ENCODE measurements at regions not wholly inside any gene's neighbourhood (a gene's known extent, or its start where the extent isn't known, plus 50 kb on each side); places are given as distances from the start of the nearest gene placed in this dataset.

GRCh38 chr1:87202922-87203655, 125.6 kb upstream of the LMO4 start:
- Histone ChIP-seq H3K27ac (no peak overlapping the region), H3K27me3 (peaks cover 0 to 7% (median 0%) of the 10 kb centered on the region in 7 donors), H3K4me3 (peak overlapping the region in 1 of 10 donors; percentile 5), H3K9me3 (no peaks in the 10 kb centered on the region), H3K36me3 (no peaks in the 10 kb centered on the region), H3K4me1 (peaks cover 0 to 4% (median 0%) of the 10 kb centered on the region in 9 donors)
- DNase-seq (no peak), ATAC-seq (no peak)
- no peak for TF ChIP-seq CTCF (IDR thresholded peaks at IDR 0.05)
- intact Hi-C loops (cut with DNase I): no loop called here
- WGBS, 2 donors: 74 to 80% methylated on average over 16 of the region's 16 CpGs

DNA sequence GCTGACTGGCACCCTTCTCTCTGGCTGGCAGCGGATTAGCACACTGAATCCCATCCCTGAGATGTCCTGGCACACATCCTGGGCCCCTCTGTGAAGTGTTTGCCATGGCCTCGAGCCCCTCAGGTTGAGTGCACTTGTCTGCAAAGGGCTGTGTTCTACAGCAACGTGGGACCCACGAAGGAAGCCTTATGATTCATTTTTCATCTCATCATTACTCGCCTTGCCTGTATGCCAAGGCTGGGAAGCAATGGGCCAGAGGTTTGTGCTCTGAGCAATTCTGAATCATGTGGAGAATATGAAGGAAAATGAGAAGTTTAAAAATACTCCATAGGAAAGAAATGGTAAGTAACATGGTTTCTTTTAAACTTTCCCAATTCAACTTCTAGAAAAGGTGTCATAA, 124.8 kb upstream of the LMO4 start:
- Histone ChIP-seq H3K4me3 (no peak overlapping the region), H3K27me3 (peaks cover 0 to 7% (median 0%) of the 10 kb centered on the region in 7 donors), H3K4me1 (peaks cover 0 to 4% (median 0%) of the 10 kb centered on the region in 9 donors), H3K27ac (no peak overlapping the region), H3K9me3 (no peaks in the 10 kb centered on the region), H3K36me3 (no peaks in the 10 kb centered on the region)
- TF ChIP-seq CTCF (IDR thresholded peaks at IDR 0.05): no peak
- 67 to 81% methylated on average over 5 of the region's 5 CpGs for WGBS, 2 donors
- ATAC-seq (peak in 1 of 8 donors; percentile 42), DNase-seq (no peak)
- intact Hi-C loops (cut with DNase I): no loop called here

DNA sequence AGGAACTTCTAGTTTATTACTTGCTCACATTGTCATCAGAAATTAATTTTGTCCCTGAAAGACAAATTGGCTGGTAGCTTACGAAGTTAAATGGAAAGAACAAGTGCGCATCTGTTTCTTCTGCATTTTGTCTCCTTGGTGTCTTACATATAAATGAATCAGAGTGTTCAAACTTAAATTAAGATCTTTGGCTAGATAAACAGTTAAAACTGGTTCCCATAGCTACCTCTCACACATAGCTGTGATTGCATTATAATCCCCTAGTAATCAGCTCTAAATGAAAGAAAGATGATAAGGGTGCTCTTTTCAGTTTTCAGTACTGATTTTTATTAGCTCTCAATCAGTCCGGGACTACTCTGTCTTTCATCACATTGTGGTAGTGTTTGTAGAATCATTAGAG, 124.2 kb upstream of the LMO4 start:
- DNase-seq: no peak
- WGBS, 2 donors: 86 to 87% methylated on average over 3 of the region's 3 CpGs
- H3K27me3 ChIP-seq: peaks cover 0 to 7% (median 0%) of the 10 kb centered on the region in 7 donors
- no peak for TF ChIP-seq CTCF (IDR thresholded peaks at IDR 0.05)
- H3K4me3 ChIP-seq: no peak overlapping the region
- H3K36me3 ChIP-seq: no peaks in the 10 kb centered on the region
- H3K9me3 ChIP-seq: no peaks in the 10 kb centered on the region
- intact Hi-C loops (cut with DNase I): no loop called here
- peaks cover 0 to 4% (median 0%) of the 10 kb centered on the region in 9 donors for H3K4me1 ChIP-seq
- H3K27ac ChIP-seq: no peak overlapping the region
- no peak for ATAC-seq

- peaks cover 0 to 4% (median 0%) of the 10 kb centered on the region in 9 donors for H3K4me1 ChIP-seq
- H3K36me3 ChIP-seq: no peaks in the 10 kb centered on the region
- 77 to 82% methylated on average over 8 of the region's 8 CpGs for WGBS, 2 donors
- no peaks in the 10 kb centered on the region for H3K9me3 ChIP-seq
- no peak for TF ChIP-seq CTCF (IDR thresholded peaks at IDR 0.05)
- DNase-seq (no peak), ATAC-seq (no peak)
- no peak overlapping the region for H3K27ac ChIP-seq
- H3K4me3 ChIP-seq: no peak overlapping the region
- intact Hi-C loops (cut with DNase I): no loop called here
- H3K27me3 ChIP-seq: peaks cover 0 to 7% (median 0%) of the 10 kb centered on the region in 7 donors
Measured at GRCh38 chr1:87204921-87205320, 123.8 kb upstream of the LMO4 start.
